IMR-90 (cell line): ENCODE measurements at regions not wholly inside any gene's neighbourhood (a gene's known extent, or its start where the extent isn't known, plus 50 kb on each side); places are given as distances from the start of the nearest gene placed in this dataset.

ENCODE experiments used
- ATAC-seq: fragments of 200-7000 bp; cut with Tn5 transposase; 2 replicates; pipeline ENCODE4 v1.9.1; 2020; ENCODE audit warnings: low read depth, mild to moderate bottlenecking, moderate library complexity
- BruUV-seq: library from RNA; stranded (reverse); fragments of 400-500 nt; replicated peaks from 2 replicates; lab custom pipeline; 2021; lab: Mats Ljungman, UMichigan
- CTCF ChIA-PET: fragments of 300-600 bp; formaldehyde crosslinking; extraction: SDS; loops from one replicate; lab custom pipeline; 2021; ENCODE audit warnings: antibody characterized with exemption; lab: Yijun Ruan, JAX
- POLR2A ChIA-PET: fragments of 300-600 bp; sonication (Branson Sonifier 250); formaldehyde crosslinking; loops from one replicate; lab custom pipeline; 2022; ENCODE audit warnings: antibody characterized with exemption; ENCODE audit not compliant: unreplicated experiment; lab: Charles Lee
- DNase-seq: peaks from one replicate; pipeline ENCODE4 v3.0.0; 2013
- H2AFZ ChIP-seq: replicated peaks from 2 replicates; pipeline ENCODE3; 2013; ENCODE audit warnings: low read length, mild to moderate bottlenecking; ENCODE audit not compliant: poor library complexity
- H2AK5ac ChIP-seq: 2 replicates; pipeline ENCODE4 v1.6.1; 2013; ENCODE audit warnings: low read depth, low read length, inconsistent platforms
- H2AK9ac ChIP-seq: replicated peaks from 2 replicates; pipeline ENCODE3; 2013; ENCODE audit warnings: mild to moderate bottlenecking, low read depth, low read length, moderate library complexity; ENCODE audit not compliant: poor library complexity
- H2BK120ac ChIP-seq: 2 replicates; pipeline ENCODE4 v1.6.1; 2013; ENCODE audit warnings: low read depth, low read length, inconsistent platforms
- H2BK15ac ChIP-seq: 3 replicates; pipeline ENCODE4 v1.6.1; 2013; ENCODE audit warnings: low read depth, low read length, inconsistent platforms
- H2BK20ac ChIP-seq: 2 replicates; pipeline ENCODE4 v1.6.1; 2013; ENCODE audit warnings: low read depth, mild to moderate bottlenecking, inconsistent platforms, low read length, moderate library complexity
- H2BK5ac ChIP-seq: 2 replicates; pipeline ENCODE4 v1.6.1; 2013; ENCODE audit warnings: mild to moderate bottlenecking, low read depth, low read length, inconsistent platforms; ENCODE audit not compliant: poor library complexity, severe bottlenecking
- H3K14ac ChIP-seq: replicated peaks from 2 replicates; pipeline ENCODE4 v1.6.1; 2013; ENCODE audit warnings: low read depth, low read length, inconsistent platforms
- H3K18ac ChIP-seq: 2 replicates; pipeline ENCODE4 v1.6.1; 2013; ENCODE audit warnings: low read depth, low read length, control low read depth
- H3K23ac ChIP-seq: 2 replicates; pipeline ENCODE4 v1.6.1; 2013; ENCODE audit warnings: low read depth, low read length, inconsistent platforms
- H3K27ac ChIP-seq: 2 replicates; pipeline ENCODE4 v1.5.1; 2013; ENCODE audit warnings: mild to moderate bottlenecking, control low read depth, low read length; ENCODE audit not compliant: insufficient read depth
- H3K27me3 ChIP-seq: 2 replicates; pipeline ENCODE4 v1.6.1; 2013; ENCODE audit warnings: low read length; ENCODE audit not compliant: control insufficient read depth, insufficient read depth
- H3K36me3 ChIP-seq: 2 replicates; pipeline ENCODE4 v1.6.1; 2013; ENCODE audit warnings: low read length, mixed read lengths; ENCODE audit not compliant: control insufficient read depth, insufficient read depth
- H3K4ac ChIP-seq: 2 replicates; pipeline ENCODE4 v1.6.1; 2013; ENCODE audit warnings: low read depth, low read length, inconsistent platforms
- H3K4me1 ChIP-seq: 2 replicates; pipeline ENCODE4 v1.6.1; 2013; ENCODE audit warnings: low read length, mixed read lengths; ENCODE audit not compliant: control insufficient read depth, insufficient read depth
- H3K4me2 ChIP-seq: 2 replicates; pipeline ENCODE4 v1.6.1; 2013; ENCODE audit warnings: low read depth, mild to moderate bottlenecking, control low read depth, low read length, moderate library complexity
- H3K4me3 ChIP-seq: 2 replicates; pipeline ENCODE4 v1.5.1; 2013; ENCODE audit warnings: low read depth, mild to moderate bottlenecking, control low read depth, low read length, moderate library complexity; ENCODE audit not compliant: insufficient read depth
- H3K56ac ChIP-seq: 2 replicates; pipeline ENCODE4 v1.6.1; 2013; ENCODE audit warnings: low read length, inconsistent platforms; ENCODE audit not compliant: insufficient read depth; ENCODE audit errors: extremely low read depth
- H3K79me1 ChIP-seq, 2 experiments: 2 replicates each; pipeline ENCODE4 v1.6.1; 2013; ENCODE audit warnings: low read length in 2 of 2, inconsistent platforms in 1 of 2, low read depth in 1 of 2
- H3K9ac ChIP-seq: 2 replicates; pipeline ENCODE4 v1.6.1; 2013; ENCODE audit warnings: low read depth, low read length, control low read depth
- H3K9me1 ChIP-seq: 2 replicates; pipeline ENCODE4 v1.6.1; 2013; ENCODE audit warnings: low read length, inconsistent platforms; ENCODE audit not compliant: insufficient read depth
- H3K9me3 ChIP-seq: 2 replicates; pipeline ENCODE4 v1.6.1; 2013; ENCODE audit warnings: low read length; ENCODE audit not compliant: control insufficient read depth, insufficient read depth
- H4K20me1 ChIP-seq: 2 replicates; pipeline ENCODE4 v1.6.1; 2013; ENCODE audit warnings: low read length, inconsistent platforms; ENCODE audit not compliant: insufficient read depth
- H4K5ac ChIP-seq: 2 replicates; pipeline ENCODE4 v1.6.1; 2013; ENCODE audit warnings: mild to moderate bottlenecking, low read depth, low read length, control low read depth
- H4K8ac ChIP-seq, 2 experiments: 2 replicates each; pipeline ENCODE4 v1.6.1; 2013; ENCODE audit warnings: low read depth in 2 of 2, low read length in 2 of 2, control low read depth in 1 of 2, inconsistent platforms in 1 of 2
- H4K91ac ChIP-seq: 2 replicates; pipeline ENCODE4 v1.6.1; 2013; ENCODE audit warnings: low read depth, low read length, inconsistent platforms; ENCODE audit not compliant: insufficient read depth
- MAZ ChIP-seq: IDR thresholded peaks from 2 replicates; pipeline ENCODE4 v1.6.1; 2012; ENCODE audit warnings: low read depth, mild to moderate bottlenecking, low read length, improper control_type of control experiment, moderate library complexity, borderline replicate concordance
- WGBS, 2 experiments: methylation state at CpG; one replicate each; pipeline versions ENCODE4 v1.1.5 to v1.1.7; 2013; ENCODE audit warnings: missing lambda C conversion rate in 2 of 2; ENCODE audit not compliant: insufficient read length in 1 of 2; ENCODE audit errors: extremely low coverage in 2 of 2; 5-methylcytosine and 5-hydroxymethylcytosine counted together
- dilution Hi-C: fragments of 300-500 bp; cut with HindIII; formaldehyde crosslinking; loops from one replicate; pipeline ENCODE4 v1.14.3; 2018; ENCODE audit warnings: low sequenced_read_pairs; ENCODE audit not compliant: unreplicated experiment
- in situ Hi-C: fragments of 300-500 bp; cut with MboI; formaldehyde crosslinking; loops from 3 replicates; pipeline ENCODE4 v1.14.3; 2019; ENCODE audit warnings: low sequenced_read_pairs, inconsistent platforms, mixed read lengths
- intact Hi-C: fragments of 100-400 bp; cut with micrococcal nuclease; formaldehyde crosslinking; loops from 2 replicates; pipeline ENCODE4 v1.10.0; 2022

GRCh38 chr13:68386808-68387207 lies 1156.7 kb upstream of the PCDH9 start:
- no peaks in the 10 kb centered on the region for H3K79me1 ChIP-seq
- TF ChIP-seq MAZ: no peak
- H3K14ac ChIP-seq: no peak overlapping the region
- POLR2A ChIA-PET: no interaction called here
- no peak for ATAC-seq
- H4K20me1 ChIP-seq: no peaks in the 10 kb centered on the region
- H4K8ac ChIP-seq: no peak overlapping the region
- no peak overlapping the region for H3K9ac ChIP-seq
- H3K36me3 ChIP-seq: no peaks in the 10 kb centered on the region
- no peak overlapping the region for H2AK9ac ChIP-seq
- H4K5ac ChIP-seq: no peak overlapping the region
- WGBS, 2 experiments: 80% methylated on average over 1 of the region's 3 CpGs; no CpG with 5 or more reads in 1 of the 2 experiments
- H3K18ac ChIP-seq: no peak overlapping the region
- H2AFZ ChIP-seq: no peak overlapping the region
- no peak overlapping the region for H4K91ac ChIP-seq
- H3K23ac ChIP-seq: no peak overlapping the region
- no peaks in the 10 kb centered on the region for H3K9me1 ChIP-seq
- DNase-seq: no peak
- no peaks in the 10 kb centered on the region for H3K27me3 ChIP-seq
- no peak overlapping the region for H3K56ac ChIP-seq
- CTCF ChIA-PET: no interaction called here
- H2BK15ac ChIP-seq: no peak overlapping the region
- H2AK5ac ChIP-seq: no peak overlapping the region
- no peaks in the 10 kb centered on the region for H3K4me1 ChIP-seq
- H2BK120ac ChIP-seq: no peak overlapping the region
- H2BK20ac ChIP-seq: no peak overlapping the region
- intact Hi-C loops: no loop called here
- H3K4me3 ChIP-seq: no peak overlapping the region
- no peak overlapping the region for H3K27ac ChIP-seq
- no peak overlapping the region for H3K4ac ChIP-seq
- in situ Hi-C loops: no loop called here
- no peak overlapping the region for H2BK5ac ChIP-seq
- peaks cover 3% of the 10 kb centered on the region for H3K9me3 ChIP-seq
- no peak overlapping the region for H3K4me2 ChIP-seq
- no TSS peak for BruUV-seq
- dilution Hi-C loops: no loop called here
